ENCODE measurements at regions not wholly inside any gene's neighbourhood (a gene's known extent, or its start where the extent isn't known, plus 50 kb on each side); places are given as distances from the start of the nearest gene placed in this dataset.
"Not testable (repeated sequence)": the region's sequence is repeated elsewhere in the genome, so short reads cannot be mapped to it uniquely, and the experiment has no call there.

GRCh38 chr21:16224756-16225155 is 495.0 kb downstream of the USP25 start:
- H3K4me1 Mint-ChIP-seq; H3K27me3 Mint-ChIP-seq; DNase-seq; H3K27ac Mint-ChIP-seq; POLR2A ChIA-PET; H3K9me3 Mint-ChIP-seq; H3K36me3 Mint-ChIP-seq; ATAC-seq (ENCODE audit: low read depth); H3K4me3 Mint-ChIP-seq: not testable (repeated sequence)

- no peak overlapping the region for H3K27ac Mint-ChIP-seq
- H3K9me3 Mint-ChIP-seq: no peaks in the 10 kb centered on the region
- no peak for DNase-seq
- no peak overlapping the region for H3K4me3 Mint-ChIP-seq
- ATAC-seq (ENCODE audit: low read depth): no peak
- H3K27me3 Mint-ChIP-seq: no peaks in the 10 kb centered on the region
- POLR2A ChIA-PET: no interaction called here
- no peaks in the 10 kb centered on the region for H3K36me3 Mint-ChIP-seq
- no peaks in the 10 kb centered on the region for H3K4me1 Mint-ChIP-seq
Measured at GRCh38 chr21:16239659-16240265, 510.0 kb downstream of the USP25 start.

GRCh38 chr21:16241016-16241415 is 511.2 kb downstream of the USP25 start:
- DNase-seq: no peak
- no peaks in the 10 kb centered on the region for H3K36me3 Mint-ChIP-seq
- POLR2A ChIA-PET: no interaction called here
- H3K27ac Mint-ChIP-seq: no peak overlapping the region
- no peak overlapping the region for H3K4me3 Mint-ChIP-seq
- no peaks in the 10 kb centered on the region for H3K4me1 Mint-ChIP-seq
- no peaks in the 10 kb centered on the region for H3K9me3 Mint-ChIP-seq
- H3K27me3 Mint-ChIP-seq: no peaks in the 10 kb centered on the region
- no peak for ATAC-seq (ENCODE audit: low read depth)

- Mint-ChIP-seq H3K4me1 (no peaks in the 10 kb centered on the region), H3K36me3 (no peaks in the 10 kb centered on the region), H3K4me3 (no peak overlapping the region), H3K27me3 (no peaks in the 10 kb centered on the region), H3K27ac (no peak overlapping the region), H3K9me3 (no peaks in the 10 kb centered on the region)
- POLR2A ChIA-PET: no interaction called here
- ATAC-seq (ENCODE audit: low read depth) (no peak), DNase-seq (no peak)
Measured at GRCh38 chr21:16241479-16241963, 511.7 kb downstream of the USP25 start.

GRCh38 chr21:16243396-16243795 is 513.6 kb downstream of the USP25 start:
- DNase-seq (no peak), ATAC-seq (ENCODE audit: low read depth) (no peak)
- Mint-ChIP-seq H3K4me1 (no peaks in the 10 kb centered on the region), H3K9me3 (no peaks in the 10 kb centered on the region), H3K27me3 (no peaks in the 10 kb centered on the region), H3K27ac (no peak overlapping the region), H3K36me3 (no peaks in the 10 kb centered on the region), H3K4me3 (no peak overlapping the region)
- POLR2A ChIA-PET: no interaction called here

- POLR2A ChIA-PET: no interaction called here
- ATAC-seq (ENCODE audit: low read depth): no peak
- no peaks in the 10 kb centered on the region for H3K9me3 Mint-ChIP-seq
- H3K36me3 Mint-ChIP-seq: no peaks in the 10 kb centered on the region
- no peak overlapping the region for H3K4me3 Mint-ChIP-seq
- H3K27me3 Mint-ChIP-seq: no peaks in the 10 kb centered on the region
- H3K4me1 Mint-ChIP-seq: no peaks in the 10 kb centered on the region
- DNase-seq: no peak
- no peak overlapping the region for H3K27ac Mint-ChIP-seq
Measured at GRCh38 chr21:16248705-16249104, 518.9 kb downstream of the USP25 start.

- Mint-ChIP-seq H3K27ac (no peak overlapping the region), H3K9me3 (no peaks in the 10 kb centered on the region), H3K4me1 (no peaks in the 10 kb centered on the region), H3K36me3 (no peaks in the 10 kb centered on the region), H3K27me3 (no peaks in the 10 kb centered on the region), H3K4me3 (no peak overlapping the region)
- ATAC-seq (ENCODE audit: low read depth) (no peak), DNase-seq (no peak)
- POLR2A ChIA-PET: no interaction called here
Measured at GRCh38 chr21:16250273-16250672, 520.5 kb downstream of the USP25 start.

GRCh38 chr21:16258844-16259611 is 529.2 kb downstream of the USP25 start:
- Mint-ChIP-seq H3K27me3 (no peaks in the 10 kb centered on the region), H3K4me1 (no peaks in the 10 kb centered on the region), H3K4me3 (no peak overlapping the region), H3K36me3 (no peaks in the 10 kb centered on the region), H3K27ac (no peak overlapping the region), H3K9me3 (no peaks in the 10 kb centered on the region)
- DNase-seq: no peak
- ATAC-seq (ENCODE audit: low read depth): no peak
- POLR2A ChIA-PET: no interaction called here

- Mint-ChIP-seq H3K27ac (no peak overlapping the region), H3K9me3 (no peaks in the 10 kb centered on the region), H3K27me3 (no peaks in the 10 kb centered on the region), H3K36me3 (no peaks in the 10 kb centered on the region), H3K4me3 (no peak overlapping the region), H3K4me1 (no peaks in the 10 kb centered on the region)
- ATAC-seq (ENCODE audit: low read depth): no peak
- POLR2A ChIA-PET: no interaction called here
- DNase-seq: no peak
Measured at GRCh38 chr21:16262091-16262490, 532.3 kb downstream of the USP25 start.

GRCh38 chr21:16264319-16264718 is 534.5 kb downstream of the USP25 start:
- no peak overlapping the region for H3K27ac Mint-ChIP-seq
- H3K36me3 Mint-ChIP-seq: no peaks in the 10 kb centered on the region
- no peak overlapping the region for H3K4me3 Mint-ChIP-seq
- H3K27me3 Mint-ChIP-seq: no peaks in the 10 kb centered on the region
- ATAC-seq (ENCODE audit: low read depth) (no peak), DNase-seq (no peak)
- H3K9me3 Mint-ChIP-seq: no peaks in the 10 kb centered on the region
- H3K4me1 Mint-ChIP-seq: no peaks in the 10 kb centered on the region
- POLR2A ChIA-PET: no interaction called here

- Mint-ChIP-seq H3K27me3 (no peaks in the 10 kb centered on the region), H3K4me3 (no peak overlapping the region), H3K9me3 (no peaks in the 10 kb centered on the region), H3K36me3 (no peaks in the 10 kb centered on the region), H3K4me1 (no peaks in the 10 kb centered on the region), H3K27ac (no peak overlapping the region)
- POLR2A ChIA-PET: no interaction called here
- ATAC-seq (ENCODE audit: low read depth) (no peak), DNase-seq (no peak)
Measured at GRCh38 chr21:16269476-16269875, 539.7 kb downstream of the USP25 start.

GRCh38 chr21:16279731-16280581 is 550.2 kb downstream of the USP25 start:
- DNase-seq (no peak), ATAC-seq (ENCODE audit: low read depth) (no peak)
- H3K27ac Mint-ChIP-seq: no peak overlapping the region
- no peaks in the 10 kb centered on the region for H3K36me3 Mint-ChIP-seq
- no peak overlapping the region for H3K4me3 Mint-ChIP-seq
- POLR2A ChIA-PET: no interaction called here
- no peaks in the 10 kb centered on the region for H3K9me3 Mint-ChIP-seq
- H3K4me1 Mint-ChIP-seq: no peaks in the 10 kb centered on the region
- H3K27me3 Mint-ChIP-seq: peaks cover 3% of the 10 kb centered on the region

GRCh38 chr21:16280686-16281091 is 550.9 kb downstream of the USP25 start:
- no peaks in the 10 kb centered on the region for H3K4me1 Mint-ChIP-seq
- no peak overlapping the region for H3K4me3 Mint-ChIP-seq
- peaks cover 3% of the 10 kb centered on the region for H3K27me3 Mint-ChIP-seq
- no peaks in the 10 kb centered on the region for H3K36me3 Mint-ChIP-seq
- H3K27ac Mint-ChIP-seq: no peak overlapping the region
- no peak for DNase-seq
- H3K9me3 Mint-ChIP-seq: no peaks in the 10 kb centered on the region
- no peak for ATAC-seq (ENCODE audit: low read depth)
- POLR2A ChIA-PET: no interaction called here

GRCh38 chr21:16283516-16283915 is 553.7 kb downstream of the USP25 start:
- Mint-ChIP-seq H3K27me3 (peaks cover 3% of the 10 kb centered on the region), H3K9me3 (no peaks in the 10 kb centered on the region), H3K4me3 (no peak overlapping the region), H3K4me1 (no peaks in the 10 kb centered on the region), H3K27ac (no peak overlapping the region), H3K36me3 (no peaks in the 10 kb centered on the region)
- no peak for DNase-seq
- POLR2A ChIA-PET: no interaction called here
- no peak for ATAC-seq (ENCODE audit: low read depth)
